IMR-90 (cell line): ENCODE measurements at regions not wholly inside any gene's neighbourhood (a gene's known extent, or its start where the extent isn't known, plus 50 kb on each side); places are given as distances from the start of the nearest gene placed in this dataset.

Source experiments
- BHLHE40 ChIP-seq: fragments of 150-350 bp; IDR thresholded peaks from 2 replicates; pipeline ENCODE4 v1.6.1; 2016; ENCODE audit warnings: mild to moderate bottlenecking, low read depth, low read length
- CEBPB ChIP-seq: IDR thresholded peaks from 2 replicates; pipeline ENCODE4 v1.6.1; 2012; ENCODE audit warnings: low read depth, low read length, improper control_type of control experiment
- CHD1 ChIP-seq: IDR thresholded peaks from 2 replicates; pipeline ENCODE4 v1.6.1; 2012; ENCODE audit warnings: low read depth, low read length, improper control_type of control experiment
- MAFK ChIP-seq: IDR thresholded peaks from 2 replicates; pipeline ENCODE4 v1.6.1; 2012; ENCODE audit warnings: low read depth, low read length, improper control_type of control experiment
- MXI1 ChIP-seq: IDR thresholded peaks from 2 replicates; pipeline ENCODE4 v1.6.1; 2012; ENCODE audit warnings: low read depth, mild to moderate bottlenecking, low read length, moderate library complexity, borderline replicate concordance
- POLR2A ChIP-seq: IDR thresholded peaks from 2 replicates; pipeline ENCODE4 v1.6.1; 2012; ENCODE audit warnings: mild to moderate bottlenecking, low read depth, low read length
- RAD21 ChIP-seq: IDR thresholded peaks from 2 replicates; pipeline ENCODE4 v1.6.1; 2012; ENCODE audit warnings: low read length, improper control_type of control experiment
- TF ChIP-seq, protein P1 (sequence below): conservative IDR thresholded peaks from 2 replicates; pipeline ENCODE4 v1.5.1; 2012; ENCODE audit warnings: mild to moderate bottlenecking, low read depth, low read length, improper control_type of control experiment
- TF ChIP-seq, protein P2 (sequence below): fragments of 150-350 bp; IDR thresholded peaks from 2 replicates; pipeline ENCODE4 v1.6.1; 2016; ENCODE audit warnings: low read depth, mild to moderate bottlenecking, low read length, moderate library complexity, borderline replicate concordance
- TF ChIP-seq, protein P3 (sequence below): fragments of 150-350 bp; IDR thresholded peaks from 2 replicates; pipeline ENCODE4 v1.6.1; 2017; ENCODE audit warnings: mild to moderate bottlenecking, antibody characterized with exemption, low read length, low read depth

DNA sequence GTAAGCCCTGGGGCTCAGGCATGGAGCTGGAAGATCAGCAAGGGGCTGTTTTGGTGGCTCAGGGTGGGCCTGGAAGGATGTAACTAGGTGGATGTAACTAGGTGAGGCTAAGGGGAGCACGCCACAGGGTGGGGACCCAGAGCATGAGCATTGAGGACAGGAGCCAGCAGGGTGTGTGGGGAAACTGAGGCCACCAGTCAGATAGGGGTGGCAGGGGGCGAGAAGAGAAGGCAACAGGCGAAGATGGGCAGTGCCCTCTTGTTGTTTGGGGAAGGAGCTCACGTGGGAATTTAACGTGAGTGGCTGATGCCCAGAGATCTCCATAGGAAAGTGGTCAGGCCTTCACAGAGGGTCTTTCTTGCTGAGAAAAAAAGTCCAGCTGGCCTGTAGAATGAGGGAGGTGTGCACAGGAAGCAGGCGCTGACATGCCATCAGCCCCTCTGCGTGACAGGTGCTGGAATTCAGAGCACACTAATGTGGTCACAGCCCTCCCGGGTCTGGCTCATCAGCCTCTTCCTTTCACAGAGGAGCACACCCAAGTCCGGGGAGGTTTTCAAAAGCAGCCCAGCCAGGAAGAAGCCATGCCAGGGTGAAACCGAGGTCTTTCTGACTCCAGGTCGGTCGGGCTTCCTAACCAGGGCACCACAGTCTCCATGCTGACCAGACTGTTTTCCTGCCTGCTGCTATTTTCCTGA lies 54.6 kb upstream of the PAX6 start:
- TF ChIP-seq CEBPB: no peak
- TF ChIP-seq, protein P1, sequence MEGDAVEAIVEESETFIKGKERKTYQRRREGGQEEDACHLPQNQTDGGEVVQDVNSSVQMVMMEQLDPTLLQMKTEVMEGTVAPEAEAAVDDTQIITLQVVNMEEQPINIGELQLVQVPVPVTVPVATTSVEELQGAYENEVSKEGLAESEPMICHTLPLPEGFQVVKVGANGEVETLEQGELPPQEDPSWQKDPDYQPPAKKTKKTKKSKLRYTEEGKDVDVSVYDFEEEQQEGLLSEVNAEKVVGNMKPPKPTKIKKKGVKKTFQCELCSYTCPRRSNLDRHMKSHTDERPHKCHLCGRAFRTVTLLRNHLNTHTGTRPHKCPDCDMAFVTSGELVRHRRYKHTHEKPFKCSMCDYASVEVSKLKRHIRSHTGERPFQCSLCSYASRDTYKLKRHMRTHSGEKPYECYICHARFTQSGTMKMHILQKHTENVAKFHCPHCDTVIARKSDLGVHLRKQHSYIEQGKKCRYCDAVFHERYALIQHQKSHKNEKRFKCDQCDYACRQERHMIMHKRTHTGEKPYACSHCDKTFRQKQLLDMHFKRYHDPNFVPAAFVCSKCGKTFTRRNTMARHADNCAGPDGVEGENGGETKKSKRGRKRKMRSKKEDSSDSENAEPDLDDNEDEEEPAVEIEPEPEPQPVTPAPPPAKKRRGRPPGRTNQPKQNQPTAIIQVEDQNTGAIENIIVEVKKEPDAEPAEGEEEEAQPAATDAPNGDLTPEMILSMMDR: no peak
- no peak for TF ChIP-seq POLR2A
- no peak for TF ChIP-seq MXI1
- TF ChIP-seq, protein P2, sequence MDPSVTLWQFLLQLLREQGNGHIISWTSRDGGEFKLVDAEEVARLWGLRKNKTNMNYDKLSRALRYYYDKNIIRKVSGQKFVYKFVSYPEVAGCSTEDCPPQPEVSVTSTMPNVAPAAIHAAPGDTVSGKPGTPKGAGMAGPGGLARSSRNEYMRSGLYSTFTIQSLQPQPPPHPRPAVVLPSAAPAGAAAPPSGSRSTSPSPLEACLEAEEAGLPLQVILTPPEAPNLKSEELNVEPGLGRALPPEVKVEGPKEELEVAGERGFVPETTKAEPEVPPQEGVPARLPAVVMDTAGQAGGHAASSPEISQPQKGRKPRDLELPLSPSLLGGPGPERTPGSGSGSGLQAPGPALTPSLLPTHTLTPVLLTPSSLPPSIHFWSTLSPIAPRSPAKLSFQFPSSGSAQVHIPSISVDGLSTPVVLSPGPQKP: no peak
- TF ChIP-seq CHD1: no peak
- TF ChIP-seq BHLHE40: no peak
- no peak for TF ChIP-seq RAD21
- TF ChIP-seq, protein P3, sequence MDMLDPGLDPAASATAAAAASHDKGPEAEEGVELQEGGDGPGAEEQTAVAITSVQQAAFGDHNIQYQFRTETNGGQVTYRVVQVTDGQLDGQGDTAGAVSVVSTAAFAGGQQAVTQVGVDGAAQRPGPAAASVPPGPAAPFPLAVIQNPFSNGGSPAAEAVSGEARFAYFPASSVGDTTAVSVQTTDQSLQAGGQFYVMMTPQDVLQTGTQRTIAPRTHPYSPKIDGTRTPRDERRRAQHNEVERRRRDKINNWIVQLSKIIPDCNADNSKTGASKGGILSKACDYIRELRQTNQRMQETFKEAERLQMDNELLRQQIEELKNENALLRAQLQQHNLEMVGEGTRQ: no peak
- TF ChIP-seq MAFK: no peak
